ENCODE measurements at regions not wholly inside any gene's neighbourhood (a gene's known extent, or its start where the extent isn't known, plus 50 kb on each side); places are given as distances from the start of the nearest gene placed in this dataset.

- no peaks in the 10 kb centered on the region for H3K9me2 ChIP-seq (ENCODE audit: insufficient read depth, low read length)
- no peaks in the 10 kb centered on the region for H3K79me2 ChIP-seq (ENCODE audit: insufficient read depth, low read depth, low read length)
- no peak overlapping the region for H3K4me2 ChIP-seq (ENCODE audit: low read length)
- H3K4me1 ChIP-seq (ENCODE audit: insufficient read depth, low read length, poor library complexity, severe bottlenecking) = peaks cover 8% of the 10 kb centered on the region
- BruUV-seq (replicated peaks) = no TSS peak
- DNase-seq (ENCODE audit: low spot score) = no peak
- H3K27ac ChIP-seq (ENCODE audit: low read depth, low read length, poor library complexity, severe bottlenecking) = no peak overlapping the region
- H4K20me1 ChIP-seq (ENCODE audit: insufficient read depth, low read length) = no peaks in the 10 kb centered on the region
- no peaks in the 10 kb centered on the region for H3K36me3 ChIP-seq (ENCODE audit: insufficient read depth, low read length)
- intact Hi-C loops (cut with micrococcal nuclease; ENCODE audit: unreplicated experiment) = no loop called here
- ChIA-PET CTCF (ENCODE audit: unreplicated experiment) (no interaction called here), POLR2A (interaction anchor here (1.0 kb wide), 1 partner anchor 14 kb away, joined by 3 read pairs; no protein-coding TSS in a partner anchor)
- H2AFZ ChIP-seq (ENCODE audit: low read length) = no peak overlapping the region
- H3K4me3 ChIP-seq (ENCODE audit: low read depth, low read length, poor library complexity, severe bottlenecking) = no peak overlapping the region
- TF ChIP-seq EZH2phosphoT487 (IDR thresholded peaks at IDR 0.05; ENCODE audit: borderline replicate concordance, low read depth, low read length) (no peak), CTCF (conservative IDR thresholded peaks at IDR 0.05; ENCODE audit: low read length) (no peak)
- no peaks in the 10 kb centered on the region for H3K9me3 ChIP-seq (ENCODE audit: low read length)
Measured at GRCh38 chr1:109821831-109822745, 58.4 kb upstream of the EPS8L3 start.

DNA sequence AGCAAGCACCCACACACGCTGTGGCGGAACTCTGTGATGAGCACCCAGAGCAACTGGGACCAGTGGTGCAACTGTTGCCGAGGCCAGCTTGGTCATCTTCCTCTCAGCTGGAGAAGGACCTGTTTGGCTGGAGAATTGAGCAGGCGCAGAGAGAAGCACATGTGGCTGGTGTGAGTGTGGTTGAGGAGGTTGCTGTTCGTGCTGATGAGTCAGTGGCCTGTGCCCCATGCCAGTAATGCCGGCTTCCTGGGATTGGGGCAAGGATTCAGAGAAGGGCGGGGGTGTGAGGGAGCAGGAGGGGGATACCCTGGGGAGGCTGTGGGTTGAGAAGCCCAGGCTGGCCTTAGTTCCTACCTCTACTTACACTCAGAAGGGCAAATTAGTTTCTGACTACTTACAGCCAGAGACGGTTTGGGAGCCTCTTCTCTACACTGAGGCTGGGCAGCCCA is 57.5 kb upstream of the EPS8L3 start:
- Histone ChIP-seq H3K4me2 (ENCODE audit: low read length) (no peak overlapping the region), H3K9me3 (ENCODE audit: low read length) (no peaks in the 10 kb centered on the region), H3K36me3 (ENCODE audit: insufficient read depth, low read length) (no peaks in the 10 kb centered on the region), H3K9me2 (ENCODE audit: insufficient read depth, low read length) (no peaks in the 10 kb centered on the region), H3K4me3 (ENCODE audit: low read depth, low read length, poor library complexity, severe bottlenecking) (no peak overlapping the region), H3K4me1 (ENCODE audit: insufficient read depth, low read length, poor library complexity, severe bottlenecking) (peaks cover 15% of the 10 kb centered on the region), H4K20me1 (ENCODE audit: insufficient read depth, low read length) (no peaks in the 10 kb centered on the region), H2AFZ (ENCODE audit: low read length) (no peak overlapping the region), H3K27ac (ENCODE audit: low read depth, low read length, poor library complexity, severe bottlenecking) (no peak overlapping the region), H3K79me2 (ENCODE audit: insufficient read depth, low read depth, low read length) (no peaks in the 10 kb centered on the region)
- TF ChIP-seq EZH2phosphoT487 (IDR thresholded peaks at IDR 0.05; ENCODE audit: borderline replicate concordance, low read depth, low read length) (no peak), CTCF (conservative IDR thresholded peaks at IDR 0.05; ENCODE audit: low read length) (no peak)
- intact Hi-C loops (cut with micrococcal nuclease; ENCODE audit: unreplicated experiment) = no loop called here
- DNase-seq (ENCODE audit: low spot score) = no peak
- ChIA-PET CTCF (ENCODE audit: unreplicated experiment) (no interaction called here), POLR2A (no interaction called here)
- BruUV-seq (replicated peaks) = no TSS peak

GRCh38 chr1:109819906-109820305 is 56.2 kb upstream of the EPS8L3 start:
- ChIA-PET CTCF (ENCODE audit: unreplicated experiment) (no interaction called here), POLR2A (no interaction called here)
- Histone ChIP-seq H3K4me1 (ENCODE audit: insufficient read depth, low read length, poor library complexity, severe bottlenecking) (peaks cover 20% of the 10 kb centered on the region), H3K9me2 (ENCODE audit: insufficient read depth, low read length) (no peaks in the 10 kb centered on the region), H3K4me2 (ENCODE audit: low read length) (no peak overlapping the region), H4K20me1 (ENCODE audit: insufficient read depth, low read length) (no peaks in the 10 kb centered on the region), H2AFZ (ENCODE audit: low read length) (no peak overlapping the region), H3K27ac (ENCODE audit: low read depth, low read length, poor library complexity, severe bottlenecking) (no peak overlapping the region), H3K79me2 (ENCODE audit: insufficient read depth, low read depth, low read length) (no peaks in the 10 kb centered on the region), H3K9me3 (ENCODE audit: low read length) (no peaks in the 10 kb centered on the region), H3K36me3 (ENCODE audit: insufficient read depth, low read length) (no peaks in the 10 kb centered on the region), H3K4me3 (ENCODE audit: low read depth, low read length, poor library complexity, severe bottlenecking) (no peak overlapping the region)
- no peak for DNase-seq (ENCODE audit: low spot score)
- intact Hi-C loops (cut with micrococcal nuclease; ENCODE audit: unreplicated experiment) = no loop called here
- TF ChIP-seq EZH2phosphoT487 (IDR thresholded peaks at IDR 0.05; ENCODE audit: borderline replicate concordance, low read depth, low read length) = no peak
- TF ChIP-seq CTCF (conservative IDR thresholded peaks at IDR 0.05; ENCODE audit: low read length) = no peak
- no TSS peak for BruUV-seq (replicated peaks)

All from OCI-LY7 (cell line).